Activated CD4-positive, CD25-positive, alpha-beta regulatory T cell treated with anti-CD3 and anti-CD28 coated beads, Interleukin-2, amount 50 U/mL, for 24 hours (primary cell): ENCODE measurements at regions not wholly inside any gene's neighbourhood (a gene's known extent, or its start where the extent isn't known, plus 50 kb on each side); places are given as distances from the start of the nearest gene placed in this dataset.

ENCODE experiments used
- ATAC-seq, 2 donors: fragments of 150-1000 bp; cut with Tn5 transposase; one replicate each; pipeline ENCODE4 v1.10.0; 2021; ENCODE audit warnings: mild to moderate bottlenecking in 1 of 2, moderate library complexity in 1 of 2

DNA sequence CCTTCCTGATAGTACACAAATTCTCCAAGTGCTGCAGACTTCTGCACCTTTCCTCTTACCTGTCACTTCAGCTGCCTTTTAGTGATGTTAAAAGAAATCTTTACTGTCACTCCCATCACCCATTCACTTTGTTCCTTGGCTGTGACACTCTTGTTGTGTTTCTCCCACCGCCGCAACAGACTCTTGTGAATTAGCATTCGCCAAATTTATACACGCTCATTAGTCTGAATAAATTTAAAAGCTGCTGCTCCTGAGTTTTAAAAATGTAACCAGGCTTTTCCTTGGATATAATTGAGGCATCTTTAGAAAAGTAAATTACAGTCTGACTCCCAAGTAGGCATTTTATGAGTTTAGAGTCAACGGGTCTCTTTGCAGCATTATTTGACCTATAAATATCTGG is 1197.9 kb downstream of the BCL11B start:
- no peak for ATAC-seq

- ATAC-seq: no peak
Measured at GRCh38 chr14:98077176-98077575, 1194.8 kb downstream of the BCL11B start.

DNA sequence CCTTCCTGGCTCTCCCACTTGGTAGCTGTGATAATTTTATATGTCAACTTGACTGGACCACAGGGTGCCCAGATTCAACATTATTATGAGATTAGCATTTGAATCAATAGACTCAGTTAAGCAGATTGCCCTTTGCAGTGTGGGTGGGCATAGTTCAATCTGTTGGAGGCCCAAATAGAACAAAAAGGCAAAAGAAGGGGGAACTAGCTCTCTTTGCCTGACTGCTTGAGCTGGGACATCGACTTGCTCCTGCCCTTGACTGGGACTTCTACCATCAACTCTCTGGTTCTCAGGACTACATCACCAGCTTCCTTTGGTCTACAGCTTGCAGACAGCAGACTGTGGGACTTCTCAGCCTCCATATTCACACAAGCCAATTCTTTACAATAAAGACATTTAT is 1189.2 kb downstream of the BCL11B start:
- no peak for ATAC-seq

DNA sequence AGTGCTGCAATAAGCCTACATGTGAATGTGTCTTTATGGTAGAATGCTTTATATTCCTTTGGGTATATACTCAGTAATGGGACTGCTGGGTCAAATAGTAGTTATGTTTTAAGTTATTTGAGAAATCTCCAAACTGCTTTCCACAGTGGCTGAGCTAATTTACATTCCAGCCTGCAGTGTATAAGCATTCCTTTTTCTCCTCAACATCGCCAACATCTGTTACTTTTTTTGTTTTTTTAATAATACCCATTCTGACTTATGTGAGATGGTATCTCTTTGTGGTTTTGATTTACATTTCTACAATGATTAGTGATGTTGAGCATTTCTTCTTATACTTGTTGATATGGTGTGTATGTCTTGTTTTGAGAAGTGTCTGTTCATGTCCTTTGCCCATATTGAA is 1186.2 kb downstream of the BCL11B start:
- ATAC-seq: no peak

GRCh38 chr14:98093111-98093510 is 1178.9 kb downstream of the BCL11B start:
- no peak for ATAC-seq

DNA sequence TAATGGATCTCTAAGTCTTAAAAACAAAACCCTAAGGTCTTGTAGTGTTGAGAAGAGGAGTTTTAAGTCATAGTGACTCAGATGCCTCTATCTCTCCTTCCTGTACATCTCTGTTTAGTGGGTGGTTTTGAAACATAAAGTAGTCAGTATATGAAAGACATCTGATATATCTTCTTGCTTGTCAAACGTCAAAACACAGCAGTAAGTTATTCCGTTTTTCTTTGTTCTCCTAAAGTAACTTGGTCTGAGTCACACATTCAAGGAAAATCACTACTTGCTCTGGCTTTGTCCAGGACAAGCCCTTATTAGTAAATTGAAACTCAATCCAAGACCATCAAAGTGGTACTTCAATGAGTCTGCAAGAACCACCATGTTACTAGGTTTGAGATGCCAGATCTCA is 1172.5 kb downstream of the BCL11B start:
- peak; percentile 85 for ATAC-seq

GRCh38 chr14:98101323-98101722 is 1170.7 kb downstream of the BCL11B start:
- ATAC-seq: peak; percentile 63 to 70

DNA sequence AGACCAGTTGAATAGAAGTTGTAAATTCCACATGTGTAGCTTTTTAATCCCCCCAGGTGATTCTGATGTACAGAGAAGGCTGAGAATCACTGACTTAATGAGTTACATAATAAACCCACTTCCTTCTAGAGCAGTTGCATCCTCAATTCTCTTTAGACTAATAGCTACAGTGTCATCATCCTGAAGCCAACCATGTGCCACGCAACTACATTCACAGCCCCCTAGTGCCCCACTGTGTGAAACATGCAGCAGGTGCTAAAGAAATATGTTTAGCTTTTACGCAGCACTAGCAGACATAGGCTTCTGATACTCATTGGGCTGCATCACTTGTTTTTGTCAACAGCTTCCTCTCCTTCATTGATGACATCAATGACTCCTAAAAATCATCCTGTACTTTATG is 1168.3 kb downstream of the BCL11B start:
- peak; percentile 9 to 21 for ATAC-seq

- no peak for ATAC-seq
Measured at GRCh38 chr14:98109326-98109725, 1162.7 kb downstream of the BCL11B start.

- ATAC-seq: no peak
Measured at GRCh38 chr14:98112194-98112780, 1159.7 kb downstream of the BCL11B start.

GRCh38 chr14:98114122-98114895 is 1157.7 kb downstream of the BCL11B start:
- ATAC-seq: peak; percentile 38 to 64

GRCh38 chr14:98114946-98115345 is 1157.1 kb downstream of the BCL11B start:
- no peak for ATAC-seq

GRCh38 chr14:98118749-98119148 is 1153.2 kb downstream of the BCL11B start:
- ATAC-seq: no peak

DNA sequence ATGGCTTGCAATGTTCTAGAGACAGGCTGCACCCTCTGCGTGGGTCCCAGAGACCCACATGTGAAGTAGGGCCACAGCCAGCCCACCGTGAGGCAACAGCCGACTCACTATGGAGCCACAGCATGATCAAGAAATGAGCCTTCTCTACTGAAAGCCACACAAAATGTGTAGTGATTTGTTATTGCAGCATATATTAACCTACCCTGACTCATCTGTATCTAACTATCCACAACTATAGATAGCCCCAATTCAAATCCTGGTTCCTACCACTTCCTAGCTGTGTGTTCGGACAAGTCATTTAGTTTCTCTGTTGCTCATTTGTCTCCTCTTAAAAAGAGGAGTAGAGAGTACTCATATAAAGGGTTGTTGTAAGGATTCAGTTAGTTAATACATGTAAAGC is 1152.3 kb downstream of the BCL11B start:
- peak; percentile 21 to 23 for ATAC-seq

DNA sequence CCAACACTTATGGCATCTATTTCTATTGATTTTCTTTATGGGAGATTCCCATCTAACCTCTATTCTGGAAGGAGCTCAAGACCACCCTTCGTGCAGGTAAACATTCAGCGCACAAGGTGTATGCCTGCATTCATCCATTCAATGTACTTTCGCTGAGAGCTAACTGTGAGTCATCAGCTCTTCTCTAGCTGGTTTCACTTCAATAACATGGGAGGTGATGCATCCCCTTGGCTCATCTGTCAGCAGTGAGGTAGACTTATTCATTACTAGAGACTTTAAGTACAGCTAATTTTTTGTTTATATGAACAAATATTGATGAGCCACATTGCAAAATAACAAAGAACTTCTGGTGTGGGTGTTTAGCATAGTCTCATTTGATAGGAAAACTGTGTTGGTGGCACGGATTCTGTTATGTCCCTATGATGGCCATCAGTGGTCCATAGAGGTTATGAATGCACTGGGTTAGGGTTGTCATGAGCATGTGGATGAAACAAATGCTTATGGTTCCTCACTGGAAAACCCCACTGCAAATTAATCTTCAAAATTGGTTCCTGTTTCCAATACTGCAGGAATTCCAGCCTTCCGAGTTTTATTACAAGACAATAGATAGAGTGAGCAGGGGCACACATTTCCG is 1151.0 kb downstream of the BCL11B start:
- peak; percentile 97 to 98 for ATAC-seq

DNA sequence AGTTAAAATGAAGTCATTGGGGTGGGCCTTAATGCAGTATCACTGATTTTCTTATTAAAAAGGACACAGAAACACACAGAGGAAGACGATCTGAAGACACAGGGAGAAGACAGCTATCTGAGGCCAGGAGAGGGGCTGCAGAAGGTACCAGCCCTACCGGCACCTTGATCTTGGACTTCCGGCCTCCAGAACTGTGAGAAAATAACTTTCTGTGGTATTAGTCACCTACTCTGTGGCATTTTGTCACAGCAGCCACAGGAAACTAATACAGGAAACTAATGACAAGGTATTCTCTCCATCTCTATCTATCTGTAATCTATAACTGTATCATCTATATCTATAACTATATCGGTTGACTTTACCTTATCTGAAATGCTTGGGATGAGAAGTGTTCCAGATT is 1149.5 kb downstream of the BCL11B start:
- ATAC-seq: peak; percentile 25 to 26

- ATAC-seq: no peak
Measured at GRCh38 chr14:98130691-98131090, 1141.3 kb downstream of the BCL11B start.

- no peak for ATAC-seq
Measured at GRCh38 chr14:98131406-98131805, 1140.6 kb downstream of the BCL11B start.

- no peak for ATAC-seq
Measured at GRCh38 chr14:98133806-98134205, 1138.2 kb downstream of the BCL11B start.

- peak; percentile 29 to 46 for ATAC-seq
Measured at GRCh38 chr14:98136012-98136789, 1135.8 kb downstream of the BCL11B start.

DNA sequence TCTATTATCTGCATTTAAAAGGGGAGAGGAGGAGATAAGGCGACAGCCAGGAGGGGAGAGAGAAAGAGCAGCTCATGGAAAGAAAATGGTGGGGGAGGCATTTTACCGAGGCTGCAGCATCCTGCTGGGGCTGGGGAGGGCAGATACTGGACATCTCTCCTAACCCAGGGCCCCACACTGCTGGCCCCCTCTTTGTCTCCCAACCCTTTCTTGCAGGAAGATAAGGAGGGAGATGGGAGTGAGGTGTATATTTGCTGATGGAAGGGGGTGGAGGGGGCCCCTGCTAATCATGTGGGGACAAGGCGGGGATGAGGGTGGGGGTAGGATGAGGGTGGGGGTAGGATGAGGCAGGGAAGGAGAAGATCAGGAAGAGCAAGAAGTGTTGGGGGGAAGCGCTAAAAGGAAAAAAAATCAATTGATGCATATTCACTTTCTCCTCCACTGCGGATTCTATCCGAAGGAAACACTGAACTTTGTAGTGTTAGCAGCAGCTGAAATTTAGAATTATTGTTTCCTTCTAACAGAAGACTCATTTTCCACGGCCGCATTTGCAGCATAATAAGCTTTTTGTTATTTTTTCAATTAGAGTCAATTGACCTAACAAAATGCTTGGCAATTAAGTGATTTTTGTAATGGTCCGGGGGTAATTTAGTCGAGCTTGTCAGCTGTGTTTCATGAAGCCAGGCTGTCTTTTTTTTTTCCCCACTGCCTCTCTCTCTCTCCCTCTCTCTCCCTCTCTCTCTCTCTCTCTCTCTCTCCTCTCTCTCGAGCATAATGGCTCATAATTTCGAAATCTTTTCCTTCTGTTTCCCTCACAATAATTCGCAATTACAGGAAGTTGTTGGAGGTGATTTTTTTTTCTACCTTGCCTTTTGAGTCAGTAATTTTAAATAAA is 1134.6 kb downstream of the BCL11B start:
- no peak for ATAC-seq

- peak; percentile 70 for ATAC-seq
Measured at GRCh38 chr14:98138666-98139065, 1133.3 kb downstream of the BCL11B start.
